ENCODE measurements at regions not wholly inside any gene's neighbourhood (a gene's known extent, or its start where the extent isn't known, plus 50 kb on each side); places are given as distances from the start of the nearest gene placed in this dataset.

DNA sequence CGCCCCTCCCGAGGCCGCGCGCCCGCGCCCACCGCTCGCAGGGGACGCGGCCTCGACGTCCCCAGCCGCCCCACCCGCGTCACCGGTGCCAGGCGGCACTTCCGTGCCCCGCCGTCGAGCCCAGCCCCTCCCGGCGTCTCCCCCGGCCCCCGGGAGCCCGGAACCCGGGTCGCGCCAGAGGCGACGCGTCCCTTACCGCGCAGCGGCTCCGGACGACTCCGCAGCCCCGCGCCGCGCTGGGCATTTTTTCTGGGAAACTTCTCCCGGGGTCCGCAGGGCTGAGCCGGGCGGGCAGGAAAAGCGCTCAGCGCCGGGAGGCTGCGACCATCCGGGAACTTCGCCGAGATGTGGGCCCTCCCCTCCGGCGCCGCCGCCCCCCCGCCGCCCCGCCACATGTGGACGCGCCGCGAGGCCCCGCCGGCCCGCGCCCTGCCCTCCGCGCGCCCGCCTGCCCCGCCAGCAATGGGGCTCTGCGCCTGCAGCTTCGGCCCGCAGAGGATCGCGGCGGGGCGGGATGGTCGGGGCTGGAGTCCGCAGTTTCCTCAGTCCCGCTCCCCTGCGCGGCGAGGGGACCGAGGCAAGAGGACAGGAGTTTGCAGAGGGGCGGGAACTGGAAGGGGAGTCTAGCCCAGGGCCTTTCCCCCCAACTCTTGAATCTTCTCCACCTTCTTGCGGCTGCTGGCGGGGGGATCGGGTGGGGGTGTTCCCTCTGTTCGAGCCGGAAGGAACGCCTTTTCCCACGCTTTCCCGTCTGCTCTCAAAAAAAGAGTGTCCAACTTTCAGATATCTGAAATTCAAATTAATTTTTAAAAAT, 81.5 kb downstream of the CHRNA1 start:
- Mint-ChIP-seq H3K27me3 (ENCODE audit: unreplicated experiment) (peaks cover 12% of the 10 kb centered on the region), H3K4me1 (ENCODE audit: unreplicated experiment) (peaks cover 70% of the 10 kb centered on the region), H3K4me3 (ENCODE audit: unreplicated experiment) (peak overlapping the region; percentile 93), H3K9me3 (ENCODE audit: unreplicated experiment) (no peaks in the 10 kb centered on the region), H3K27ac (ENCODE audit: unreplicated experiment) (no peak overlapping the region), H3K36me3 (ENCODE audit: low read depth, unreplicated experiment) (peaks cover 10% of the 10 kb centered on the region)
- peak; percentile 74 for DNase-seq (ENCODE audit: low spot score)
- TF ChIP-seq CTCF (IDR thresholded peaks at IDR 0.05; ENCODE audit: unreplicated experiment) = no peak

DNA sequence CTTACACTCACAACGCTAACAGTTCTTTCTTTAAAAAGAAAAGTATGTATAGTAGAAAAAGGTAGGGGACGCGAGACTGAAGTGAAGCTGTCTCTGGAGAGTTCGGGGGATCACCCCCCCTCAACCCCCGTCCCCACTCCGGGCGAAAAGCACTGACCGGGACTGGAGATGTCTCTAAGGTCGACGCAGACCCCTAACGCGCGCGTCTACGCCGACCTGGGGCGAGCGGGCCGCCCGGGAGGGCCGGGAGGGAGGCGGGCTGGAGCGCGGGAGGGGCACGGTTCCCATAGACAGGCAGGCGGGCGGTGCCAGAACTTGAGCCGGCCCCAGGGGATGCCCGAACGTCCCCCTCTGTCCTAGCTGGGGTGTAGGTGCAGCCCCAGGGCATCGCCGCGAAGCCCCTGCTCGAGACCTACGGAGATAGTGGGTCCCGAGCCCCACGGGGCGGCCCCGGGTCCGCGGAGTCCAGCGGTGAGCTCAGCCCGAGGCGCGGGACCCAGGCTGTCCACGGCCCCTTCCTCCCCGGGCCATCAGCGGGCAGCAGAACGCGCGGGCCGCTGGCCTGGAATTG, 82.2 kb downstream of the CHRNA1 start:
- no peak overlapping the region for H3K27ac Mint-ChIP-seq (ENCODE audit: unreplicated experiment)
- peaks cover 10% of the 10 kb centered on the region for H3K36me3 Mint-ChIP-seq (ENCODE audit: low read depth, unreplicated experiment)
- peaks cover 12% of the 10 kb centered on the region for H3K27me3 Mint-ChIP-seq (ENCODE audit: unreplicated experiment)
- peak overlapping the region; percentile 92 for H3K4me3 Mint-ChIP-seq (ENCODE audit: unreplicated experiment)
- no peak for TF ChIP-seq CTCF (IDR thresholded peaks at IDR 0.05; ENCODE audit: unreplicated experiment)
- H3K4me1 Mint-ChIP-seq (ENCODE audit: unreplicated experiment) = peaks cover 70% of the 10 kb centered on the region
- peak; percentile 44 for DNase-seq (ENCODE audit: low spot score)
- no peaks in the 10 kb centered on the region for H3K9me3 Mint-ChIP-seq (ENCODE audit: unreplicated experiment)

DNA sequence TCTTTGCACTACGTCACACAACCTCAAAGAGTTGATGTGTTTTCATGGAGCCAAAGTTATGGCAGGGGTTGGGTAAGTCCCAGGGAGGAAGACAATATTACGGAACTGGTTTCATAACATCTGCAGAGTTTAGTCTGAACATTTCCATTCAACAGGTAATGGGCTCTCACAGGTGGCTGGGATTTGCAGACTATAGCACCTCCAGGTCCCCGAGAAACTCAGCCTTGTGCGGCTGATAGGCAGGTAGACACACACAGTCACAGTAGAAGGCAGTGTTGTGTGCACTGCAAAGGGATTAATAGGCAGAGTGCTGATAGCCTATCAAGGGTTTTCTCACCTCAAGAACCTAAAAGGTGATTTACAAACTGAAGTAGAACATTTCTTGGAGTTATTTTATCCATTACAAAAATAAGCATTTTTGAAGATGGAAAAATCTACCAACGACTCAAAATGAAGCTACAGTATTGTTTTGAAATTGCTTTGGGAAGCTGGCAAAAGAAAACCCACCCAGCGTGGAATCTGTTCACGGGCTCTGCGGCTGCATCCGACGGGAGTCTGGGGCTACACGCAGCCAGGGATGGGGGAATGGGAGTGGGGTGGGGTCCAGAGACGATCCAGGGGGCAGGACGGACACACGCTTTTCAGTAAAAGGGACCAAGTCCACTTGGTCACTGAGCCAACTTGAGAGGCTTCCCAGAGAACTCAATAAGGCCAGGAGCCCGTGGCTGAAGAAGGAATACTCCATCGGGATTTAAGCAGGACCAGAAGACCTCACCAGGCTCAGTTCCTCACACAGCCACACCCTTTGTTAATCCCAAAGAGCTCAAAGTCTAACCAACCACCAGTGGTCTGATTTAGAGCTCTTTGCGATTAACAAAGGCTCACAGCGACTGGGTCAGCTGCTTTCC, 82.9 kb downstream of the CHRNA1 start:
- H3K4me3 Mint-ChIP-seq (ENCODE audit: unreplicated experiment) = peak overlapping the region; percentile 92
- TF ChIP-seq CTCF (IDR thresholded peaks at IDR 0.05; ENCODE audit: unreplicated experiment) = no peak
- peaks cover 12% of the 10 kb centered on the region for H3K27me3 Mint-ChIP-seq (ENCODE audit: unreplicated experiment)
- H3K27ac Mint-ChIP-seq (ENCODE audit: unreplicated experiment) = peak overlapping the region; percentile 70
- H3K36me3 Mint-ChIP-seq (ENCODE audit: low read depth, unreplicated experiment) = peaks cover 10% of the 10 kb centered on the region
- no peaks in the 10 kb centered on the region for H3K9me3 Mint-ChIP-seq (ENCODE audit: unreplicated experiment)
- peaks cover 62% of the 10 kb centered on the region for H3K4me1 Mint-ChIP-seq (ENCODE audit: unreplicated experiment)
- DNase-seq (ENCODE audit: low spot score) = no peak

DNA sequence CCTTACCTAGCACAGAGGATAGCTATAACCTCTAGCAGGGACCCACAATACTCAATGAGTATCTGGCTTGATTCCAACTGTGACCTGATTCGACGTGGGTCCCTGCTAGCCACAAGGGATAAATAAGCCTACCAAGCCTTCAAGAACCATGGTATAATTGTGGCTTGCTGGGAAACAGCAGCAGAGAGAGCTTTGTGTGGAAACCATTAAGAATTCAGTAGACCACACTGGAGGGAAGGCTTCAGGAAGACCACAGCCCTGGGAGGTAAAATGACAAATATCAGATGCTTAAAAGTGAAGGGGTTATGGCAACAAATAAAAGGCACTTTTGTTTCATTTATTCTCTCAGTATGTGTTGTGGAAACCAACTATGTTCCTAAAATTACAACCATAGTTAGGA, 82.6 kb upstream of the WIPF1 start:
- H3K4me1 Mint-ChIP-seq (ENCODE audit: unreplicated experiment) = peaks cover 57% of the 10 kb centered on the region
- no peak for TF ChIP-seq CTCF (IDR thresholded peaks at IDR 0.05; ENCODE audit: unreplicated experiment)
- peak overlapping the region; percentile 37 for H3K4me3 Mint-ChIP-seq (ENCODE audit: unreplicated experiment)
- DNase-seq (ENCODE audit: low spot score) = no peak
- peaks cover 13% of the 10 kb centered on the region for H3K36me3 Mint-ChIP-seq (ENCODE audit: low read depth, unreplicated experiment)
- no peaks in the 10 kb centered on the region for H3K9me3 Mint-ChIP-seq (ENCODE audit: unreplicated experiment)
- H3K27ac Mint-ChIP-seq (ENCODE audit: unreplicated experiment) = no peak overlapping the region
- H3K27me3 Mint-ChIP-seq (ENCODE audit: unreplicated experiment) = peaks cover 12% of the 10 kb centered on the region
